Esophagus squamous epithelium (tissue), 4 donors: ENCODE measurements at regions not wholly inside any gene's neighbourhood (a gene's known extent, or its start where the extent isn't known, plus 50 kb on each side); places are given as distances from the start of the nearest gene placed in this dataset.

ENCODE experiments used
- CTCF ChIP-seq, 6 experiments: fragments of 450-650 bp in 4 of 6; fragments of 200-600 bp in 2 of 6; sonication (generic) in 2 of 6; IDR thresholded peaks; one replicate each; pipeline ENCODE4 v1.5.1; 2016 to 2019; ENCODE audit warnings: antibody characterized with exemption in 6 of 6, mild to moderate bottlenecking in 4 of 6, moderate library complexity in 4 of 6
- POLR2A ChIP-seq, 4 donors: fragments of 450-650 bp; IDR thresholded peaks; one replicate each; pipeline ENCODE4 v1.6.1; 2017; ENCODE audit warnings: antibody characterized with exemption in 4 of 4, mild to moderate bottlenecking in 4 of 4, moderate library complexity in 3 of 4

DNA sequence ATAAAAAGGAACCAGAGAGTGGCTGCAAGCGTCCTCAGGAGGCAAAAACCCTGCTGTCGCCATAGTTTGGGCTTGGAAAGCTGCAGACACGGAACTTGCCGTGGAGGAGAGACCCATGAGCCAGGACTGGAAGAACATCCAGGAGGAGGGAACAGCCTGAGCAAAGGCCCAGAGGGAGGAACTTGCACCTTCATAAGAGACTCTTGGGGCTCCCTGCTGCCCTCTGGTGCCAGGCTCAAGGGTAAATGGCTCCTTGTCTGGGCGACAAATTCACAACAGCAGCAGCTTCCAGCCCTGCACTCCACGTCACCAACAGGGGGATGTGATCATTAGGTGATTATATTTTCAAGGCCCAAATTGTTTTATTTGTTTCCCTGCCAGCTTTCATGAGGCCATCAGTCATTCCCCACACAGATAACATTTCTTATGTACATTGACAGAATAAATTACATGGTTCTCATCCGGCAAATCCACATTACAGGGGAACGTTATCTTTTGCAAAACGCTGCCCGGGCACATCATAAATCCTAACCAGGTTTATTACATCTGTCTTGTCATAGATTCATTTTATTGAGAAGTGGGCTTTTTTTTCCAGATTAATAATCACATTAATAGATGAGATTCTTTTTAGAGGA, 143.0 kb upstream of the GRIK3 start:
- TF ChIP-seq CTCF (IDR thresholded peaks at IDR 0.05) (peak in 4 of 6 experiments; percentile 8 to 45 (median 18)), POLR2A (IDR thresholded peaks at IDR 0.05) (no peak)
